Endothelial cell of umbilical vein (primary cell): ENCODE measurements at regions not wholly inside any gene's neighbourhood (a gene's known extent, or its start where the extent isn't known, plus 50 kb on each side); places are given as distances from the start of the nearest gene placed in this dataset.

ENCODE experiments used
- EZH2 ChIP-seq: IDR thresholded peaks from 2 replicates; pipeline ENCODE4 v1.6.1; 2012; ENCODE audit warnings: borderline replicate concordance, low read depth, mild to moderate bottlenecking, moderate library complexity, low read length, inconsistent platforms; ENCODE audit not compliant: severe bottlenecking
- FOS ChIP-seq: IDR thresholded peaks from 2 replicates; pipeline ENCODE4 v1.6.1; 2011; ENCODE audit warnings: mild to moderate bottlenecking, low read length, moderate library complexity, borderline replicate concordance; ENCODE audit not compliant: insufficient read depth
- POLR2A ChIP-seq: IDR thresholded peaks from 2 replicates; pipeline ENCODE4 v1.6.1; 2012; ENCODE audit warnings: low read depth, mild to moderate bottlenecking, control low read depth, low read length
- POLR2AphosphoS5 ChIP-seq: IDR thresholded peaks from 2 replicates; pipeline ENCODE4 v1.6.1; 2012; ENCODE audit warnings: low read depth, mild to moderate bottlenecking, control low read depth, low read length, moderate library complexity; ENCODE audit not compliant: insufficient read depth
- TF ChIP-seq, protein P1 (sequence below), 2 donors: IDR thresholded peaks; 1 replicate in 1 of 2; 2 replicates in 1 of 2; pipeline ENCODE4 v1.5.1; 2011; ENCODE audit warnings: low read length in 2 of 2, mild to moderate bottlenecking in 2 of 2, moderate library complexity in 2 of 2, control low read depth in 1 of 2, inconsistent platforms in 1 of 2, low read depth in 1 of 2; ENCODE audit not compliant: insufficient read depth in 1 of 2; ENCODE audit errors: extremely low read depth in 1 of 2

DNA sequence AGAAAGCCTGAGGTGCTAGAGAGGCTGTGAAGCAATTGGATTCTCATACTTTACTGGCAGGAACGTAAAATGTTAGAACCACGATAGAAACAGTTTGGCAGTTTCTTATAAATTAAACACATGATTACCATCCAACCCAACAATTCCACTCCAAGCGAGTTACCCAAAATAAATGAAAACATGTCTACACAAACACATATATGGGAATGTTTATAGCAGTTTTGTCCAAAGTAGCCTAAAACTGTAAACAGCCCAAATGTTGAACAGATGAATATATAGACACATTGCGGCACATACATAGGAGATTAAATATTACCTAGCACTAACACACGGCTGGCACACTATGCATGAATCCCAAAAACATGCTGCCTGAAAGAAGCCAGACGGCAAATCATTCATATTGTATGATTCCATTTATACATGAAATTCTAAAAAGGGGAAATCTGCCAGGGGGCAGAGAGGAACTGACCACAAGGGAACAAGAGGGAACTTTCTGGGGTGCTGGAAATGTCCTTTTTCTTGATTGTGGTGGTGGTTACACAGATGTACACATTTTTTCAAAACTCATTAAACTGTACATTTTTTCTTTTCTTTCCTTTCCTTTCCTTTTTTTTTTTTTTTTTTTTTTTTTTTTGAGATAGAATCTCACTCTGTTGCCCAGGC, 50.4 kb upstream of the SLC25A4 start:
- TF ChIP-seq, protein P1, sequence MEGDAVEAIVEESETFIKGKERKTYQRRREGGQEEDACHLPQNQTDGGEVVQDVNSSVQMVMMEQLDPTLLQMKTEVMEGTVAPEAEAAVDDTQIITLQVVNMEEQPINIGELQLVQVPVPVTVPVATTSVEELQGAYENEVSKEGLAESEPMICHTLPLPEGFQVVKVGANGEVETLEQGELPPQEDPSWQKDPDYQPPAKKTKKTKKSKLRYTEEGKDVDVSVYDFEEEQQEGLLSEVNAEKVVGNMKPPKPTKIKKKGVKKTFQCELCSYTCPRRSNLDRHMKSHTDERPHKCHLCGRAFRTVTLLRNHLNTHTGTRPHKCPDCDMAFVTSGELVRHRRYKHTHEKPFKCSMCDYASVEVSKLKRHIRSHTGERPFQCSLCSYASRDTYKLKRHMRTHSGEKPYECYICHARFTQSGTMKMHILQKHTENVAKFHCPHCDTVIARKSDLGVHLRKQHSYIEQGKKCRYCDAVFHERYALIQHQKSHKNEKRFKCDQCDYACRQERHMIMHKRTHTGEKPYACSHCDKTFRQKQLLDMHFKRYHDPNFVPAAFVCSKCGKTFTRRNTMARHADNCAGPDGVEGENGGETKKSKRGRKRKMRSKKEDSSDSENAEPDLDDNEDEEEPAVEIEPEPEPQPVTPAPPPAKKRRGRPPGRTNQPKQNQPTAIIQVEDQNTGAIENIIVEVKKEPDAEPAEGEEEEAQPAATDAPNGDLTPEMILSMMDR (IDR thresholded peaks at IDR 0.05; ENCODE audit: extremely low read depth in 1 of 2, insufficient read depth in 1 of 2, low read depth in 1 of 2, low read length in 2 of 2): no peak
- TF ChIP-seq EZH2: no peak
- TF ChIP-seq POLR2AphosphoS5: no peak
- no peak for TF ChIP-seq FOS
- TF ChIP-seq POLR2A: no peak
